AG09319 (cell line): ENCODE measurements at regions not wholly inside any gene's neighbourhood (a gene's known extent, or its start where the extent isn't known, plus 50 kb on each side); places are given as distances from the start of the nearest gene placed in this dataset.

Experiments used
- DNase-seq: peaks from one replicate; pipeline ENCODE4 v3.0.0-alpha.2; 2010; ENCODE audit warnings: low read depth; ENCODE audit errors: extremely low read depth
- CTCF ChIP-seq: IDR thresholded peaks from 2 replicates; pipeline ENCODE4 v1.5.1; 2011; ENCODE audit warnings: low read depth, mild to moderate bottlenecking, inconsistent platforms, low read length, moderate library complexity

DNA sequence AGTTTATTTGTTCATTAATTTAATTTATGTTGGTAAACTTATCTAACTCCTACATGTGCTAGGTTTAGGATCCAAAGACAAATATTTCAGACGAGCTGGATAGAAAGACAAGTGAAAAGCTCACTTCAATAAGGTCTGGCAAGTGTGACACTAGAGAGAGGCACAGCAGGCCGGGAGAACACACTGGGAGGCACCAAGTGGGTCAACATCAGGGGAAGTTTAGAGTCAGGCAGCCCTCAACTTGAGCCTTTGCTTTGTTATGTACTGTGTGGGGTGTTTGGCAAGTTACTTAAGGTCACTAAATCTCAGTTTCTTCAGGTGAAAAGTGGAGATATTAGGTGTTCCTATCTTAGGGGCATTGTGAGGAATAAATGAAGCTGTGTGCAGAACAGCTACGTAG is 214.4 kb downstream of the PCSK1 start:
- TF ChIP-seq CTCF: no peak
- no peak for DNase-seq

DNA sequence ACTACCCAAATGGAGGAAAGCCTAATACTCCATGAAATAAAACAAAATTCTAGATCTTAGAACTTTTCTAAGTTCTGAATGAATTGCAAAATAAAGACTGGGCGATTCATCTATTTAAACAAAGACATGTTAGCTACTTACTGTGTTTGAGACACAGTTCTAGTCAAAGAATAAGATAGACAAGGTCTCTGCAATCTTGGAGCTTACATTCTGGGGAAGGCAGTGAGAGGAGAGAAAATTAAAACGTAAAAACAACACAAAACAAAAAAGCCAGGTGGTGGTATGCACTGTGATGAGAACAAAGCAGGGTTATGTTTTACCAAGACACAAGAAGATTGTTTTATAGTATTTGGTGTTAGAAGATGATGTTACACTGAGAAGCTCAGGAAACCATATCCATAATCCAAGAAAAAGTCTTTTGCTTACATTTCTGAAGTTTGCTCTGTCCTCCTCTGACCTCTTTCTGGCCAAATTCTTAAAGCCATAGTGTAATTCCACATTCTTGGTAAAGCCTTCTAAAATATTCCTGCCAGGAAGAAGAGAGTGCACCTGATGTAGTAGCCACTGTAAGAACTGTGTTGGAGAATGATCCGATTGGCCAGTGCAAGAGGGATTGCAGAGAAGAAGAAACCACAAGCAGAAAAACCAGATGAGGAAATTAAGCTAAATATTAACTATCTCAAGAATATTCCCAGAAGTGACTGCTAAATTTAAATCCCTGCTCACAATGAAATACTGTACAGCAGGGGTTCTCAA is 218.4 kb downstream of the PCSK1 start:
- DNase-seq: no peak
- TF ChIP-seq CTCF: no peak

GRCh38 chr5:96209829-96210228 is 223.2 kb downstream of the PCSK1 start:
- no peak for TF ChIP-seq CTCF
- DNase-seq: no peak

DNA sequence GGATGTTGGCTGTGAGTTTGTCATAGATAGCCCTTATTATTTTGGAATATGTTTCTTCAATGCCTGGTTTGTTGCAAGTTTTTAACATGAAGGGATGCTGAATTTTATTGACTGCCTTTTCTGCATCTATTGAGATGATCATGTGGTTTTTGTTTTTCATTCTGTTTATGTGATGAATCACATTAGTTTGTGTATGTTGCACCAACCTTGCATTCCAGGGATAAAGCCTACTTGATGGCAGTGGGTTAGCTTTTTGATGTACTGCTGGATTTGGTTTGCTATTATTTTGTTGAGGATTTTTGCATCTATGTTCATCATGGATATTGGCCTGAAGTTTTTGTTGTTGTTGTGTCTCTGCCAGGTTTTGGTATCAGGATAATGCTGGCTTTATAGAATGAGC is 225.6 kb downstream of the PCSK1 start:
- DNase-seq: no peak
- no peak for TF ChIP-seq CTCF

- no peak for TF ChIP-seq CTCF
- no peak for DNase-seq
Observed at GRCh38 chr5:96203761-96204160, 229.3 kb downstream of the PCSK1 start.

DNA sequence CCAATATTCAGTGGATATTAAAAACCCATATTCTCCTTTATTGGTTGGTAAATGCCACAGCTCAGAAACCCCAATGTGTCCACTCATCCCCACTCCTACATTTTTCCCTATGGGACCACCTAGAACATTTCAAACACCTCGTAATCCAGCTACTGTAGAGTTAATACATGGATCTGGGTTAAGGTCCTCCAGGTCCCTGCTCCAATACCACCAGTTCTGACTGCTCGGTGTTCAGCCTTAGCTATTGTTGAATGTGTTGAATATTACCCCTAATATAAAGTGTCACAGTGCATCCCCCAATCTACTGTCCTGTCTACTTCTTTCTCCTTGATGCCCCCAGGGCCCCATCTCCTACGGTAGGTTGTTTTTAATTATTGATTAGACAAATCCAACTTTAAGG is 231.5 kb downstream of the PCSK1 start:
- no peak for DNase-seq
- TF ChIP-seq CTCF: no peak

DNA sequence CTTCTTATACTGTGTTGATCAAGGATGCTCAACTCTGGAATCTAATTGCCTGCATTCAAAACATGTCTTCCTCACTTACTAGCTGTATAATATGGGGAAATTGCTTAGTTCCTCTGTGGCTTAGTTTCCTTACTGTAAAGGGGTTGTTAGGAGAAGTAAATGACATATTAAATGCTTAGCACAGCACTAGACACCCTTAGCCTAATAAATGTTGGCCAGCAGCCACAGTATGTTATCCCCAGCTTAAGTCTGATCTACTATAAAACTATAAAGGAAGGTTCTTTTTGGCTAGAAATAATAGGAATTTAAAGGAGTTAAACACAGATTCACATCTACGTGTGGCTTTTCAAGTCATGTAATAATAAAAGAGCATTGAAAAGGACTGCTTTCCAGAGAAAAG is 232.4 kb downstream of the PCSK1 start:
- no peak for TF ChIP-seq CTCF

More for the DNA sequence above, 232.4 kb downstream of the PCSK1 start:
- no peak for DNase-seq
